ENCODE measurements at regions not wholly inside any gene's neighbourhood (a gene's known extent, or its start where the extent isn't known, plus 50 kb on each side); places are given as distances from the start of the nearest gene placed in this dataset.

- TF ChIP-seq CTCF (IDR thresholded peaks at IDR 0.05): no peak
- ATAC-seq (ENCODE audit: low FRiP score) (no peak), DNase-seq (ENCODE audit: low spot score) (no peak)
These were observed 734.5 kb downstream of the ZPLD1 start for GRCh38 chr3:103169289-103169688.

- no peak for DNase-seq (ENCODE audit: low spot score)
- TF ChIP-seq CTCF (IDR thresholded peaks at IDR 0.05): no peak
- no peak for ATAC-seq (ENCODE audit: low FRiP score)
These were observed 735.8 kb downstream of the ZPLD1 start for GRCh38 chr3:103170651-103171050.

GRCh38 chr3:103173940-103174339, 739.1 kb downstream of the ZPLD1 start:
- DNase-seq (ENCODE audit: low spot score) (no peak), ATAC-seq (ENCODE audit: low FRiP score) (no peak)
- no peak for TF ChIP-seq CTCF (IDR thresholded peaks at IDR 0.05)

GRCh38 chr3:103181160-103181559, 746.3 kb downstream of the ZPLD1 start:
- DNase-seq (ENCODE audit: low spot score) (no peak), ATAC-seq (ENCODE audit: low FRiP score) (no peak)
- TF ChIP-seq CTCF (IDR thresholded peaks at IDR 0.05): no peak

GRCh38 chr3:103184772-103185171, 750.0 kb downstream of the ZPLD1 start:
- no peak for ATAC-seq (ENCODE audit: low FRiP score)
- DNase-seq (ENCODE audit: low spot score): no peak
- no peak for TF ChIP-seq CTCF (IDR thresholded peaks at IDR 0.05)

- ATAC-seq (ENCODE audit: low FRiP score): no peak
- no peak for DNase-seq (ENCODE audit: low spot score)
- TF ChIP-seq CTCF (IDR thresholded peaks at IDR 0.05): no peak
These were observed 755.1 kb downstream of the ZPLD1 start for GRCh38 chr3:103189941-103190340.

- no peak for ATAC-seq (ENCODE audit: low FRiP score)
- TF ChIP-seq CTCF (IDR thresholded peaks at IDR 0.05): no peak
- no peak for DNase-seq (ENCODE audit: low spot score)
These were observed 760.4 kb downstream of the ZPLD1 start for GRCh38 chr3:103195216-103195615.
